ENCODE measurements at regions not wholly inside any gene's neighbourhood (a gene's known extent, or its start where the extent isn't known, plus 50 kb on each side); places are given as distances from the start of the nearest gene placed in this dataset.

- no peak for TF ChIP-seq GABPA (IDR thresholded peaks at IDR 0.05; ENCODE audit: borderline replicate concordance, insufficient read depth, low read length)
- TF ChIP-seq CHD2 (IDR thresholded peaks at IDR 0.05; ENCODE audit: low read length) = no peak
- peak in 2 of 3 experiments; percentile 60; a peak in 3 of 4 replicates for TF ChIP-seq CTCF (IDR thresholded peaks at IDR 0.05; ENCODE audit: control extremely low read depth in 1 of 3, insufficient read depth in 1 of 3, low read depth in 1 of 3, low read length in 3 of 3)
- no peak for TF ChIP-seq USF2 (IDR thresholded peaks at IDR 0.05; ENCODE audit: low read length)
- TF ChIP-seq POLR2AphosphoS5 (IDR thresholded peaks at IDR 0.05; ENCODE audit: low read depth, low read length) = no peak
- TF ChIP-seq POLR2A (IDR thresholded peaks at IDR 0.05; ENCODE audit: control extremely low read depth in 1 of 2, low read depth in 2 of 2, low read length in 2 of 2) = 0 out of 3 replicates have a peak, but pooled peaks of 1 of the 2 experiments have one; percentile 42
Measured at GRCh38 chr3:116863822-116864589, 154.4 kb downstream of the TUSC7 start.
